ENCODE measurements at regions not wholly inside any gene's neighbourhood (a gene's known extent, or its start where the extent isn't known, plus 50 kb on each side); places are given as distances from the start of the nearest gene placed in this dataset.

DNA sequence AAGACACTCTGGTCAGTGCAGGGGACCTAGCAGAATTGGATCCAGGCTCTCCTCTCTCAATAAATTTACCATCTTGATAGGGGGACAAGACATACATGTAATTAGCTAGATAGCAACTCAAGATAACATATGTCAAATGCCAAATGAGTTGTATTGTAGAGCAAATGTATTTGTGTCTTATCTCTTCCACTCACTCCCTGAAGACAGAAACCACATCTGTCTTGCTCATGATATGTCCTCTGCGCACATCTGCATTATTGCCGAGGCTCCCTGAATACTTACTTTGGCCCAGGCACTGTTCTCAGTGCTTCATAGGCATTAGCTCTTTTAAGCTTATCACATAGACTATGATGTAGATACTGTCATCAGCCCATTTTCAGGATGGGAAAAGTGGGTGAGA lies 122.9 kb upstream of the GATA6 start:
- Mint-ChIP-seq H3K4me1 (no peaks in the 10 kb centered on the region), H3K27ac (no peak overlapping the region), H3K36me3 (no peaks in the 10 kb centered on the region), H3K27me3 (peaks cover 9% of the 10 kb centered on the region), H3K4me3 (no peak overlapping the region), H3K9me3 (no peaks in the 10 kb centered on the region)
- no peak for ATAC-seq

DNA sequence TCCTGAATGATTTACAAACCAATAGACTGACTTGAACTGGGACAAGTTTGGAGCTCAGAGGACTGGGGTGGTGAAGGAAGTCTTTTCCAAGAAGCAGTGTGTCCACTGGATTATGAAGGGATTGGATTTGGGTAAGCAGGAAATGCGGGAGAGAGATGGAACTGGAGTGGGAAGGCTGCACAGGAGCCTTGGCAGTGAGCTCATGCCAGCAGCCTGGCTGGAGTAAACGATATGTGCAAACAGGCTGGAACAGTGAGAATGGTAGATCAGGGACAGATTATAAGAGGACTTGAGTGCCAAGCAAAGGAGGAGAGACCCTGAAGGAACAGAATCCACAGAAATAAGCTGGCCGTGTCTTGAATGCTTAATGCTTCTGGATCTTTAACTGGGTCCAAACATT lies 121.9 kb upstream of the GATA6 start:
- H3K4me1 Mint-ChIP-seq: no peaks in the 10 kb centered on the region
- H3K27ac Mint-ChIP-seq: no peak overlapping the region
- no peaks in the 10 kb centered on the region for H3K36me3 Mint-ChIP-seq

DNA sequence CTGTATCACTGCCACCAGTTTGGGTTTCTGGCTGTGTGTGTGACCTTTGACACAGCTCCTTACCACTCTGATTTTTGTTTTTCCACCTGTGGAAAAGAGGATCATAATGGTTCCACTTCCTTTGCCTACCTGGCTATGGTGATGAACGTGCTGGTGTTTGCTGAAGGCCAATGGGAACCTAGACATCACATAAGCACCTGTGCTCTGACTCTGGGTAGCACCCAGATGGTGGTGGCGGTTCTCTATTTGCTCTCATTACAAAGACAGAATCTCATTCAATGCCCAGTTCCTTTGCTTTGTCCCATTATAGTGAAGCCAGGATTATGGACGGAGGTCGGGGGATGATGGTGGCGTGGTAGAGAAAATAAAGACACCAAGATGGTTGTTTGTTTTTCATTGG lies 121.2 kb upstream of the GATA6 start:
- H3K27ac Mint-ChIP-seq: no peak overlapping the region
- no peaks in the 10 kb centered on the region for H3K36me3 Mint-ChIP-seq
- ATAC-seq: no peak
- peaks cover 9% of the 10 kb centered on the region for H3K27me3 Mint-ChIP-seq
- no peaks in the 10 kb centered on the region for H3K4me1 Mint-ChIP-seq
- no peak overlapping the region for H3K4me3 Mint-ChIP-seq
- H3K9me3 Mint-ChIP-seq: no peaks in the 10 kb centered on the region

More for the DNA sequence above, 121.9 kb upstream of the GATA6 start:
- ATAC-seq: no peak
- Mint-ChIP-seq H3K4me3 (no peak overlapping the region), H3K9me3 (no peaks in the 10 kb centered on the region), H3K27me3 (peaks cover 9% of the 10 kb centered on the region)

DNA sequence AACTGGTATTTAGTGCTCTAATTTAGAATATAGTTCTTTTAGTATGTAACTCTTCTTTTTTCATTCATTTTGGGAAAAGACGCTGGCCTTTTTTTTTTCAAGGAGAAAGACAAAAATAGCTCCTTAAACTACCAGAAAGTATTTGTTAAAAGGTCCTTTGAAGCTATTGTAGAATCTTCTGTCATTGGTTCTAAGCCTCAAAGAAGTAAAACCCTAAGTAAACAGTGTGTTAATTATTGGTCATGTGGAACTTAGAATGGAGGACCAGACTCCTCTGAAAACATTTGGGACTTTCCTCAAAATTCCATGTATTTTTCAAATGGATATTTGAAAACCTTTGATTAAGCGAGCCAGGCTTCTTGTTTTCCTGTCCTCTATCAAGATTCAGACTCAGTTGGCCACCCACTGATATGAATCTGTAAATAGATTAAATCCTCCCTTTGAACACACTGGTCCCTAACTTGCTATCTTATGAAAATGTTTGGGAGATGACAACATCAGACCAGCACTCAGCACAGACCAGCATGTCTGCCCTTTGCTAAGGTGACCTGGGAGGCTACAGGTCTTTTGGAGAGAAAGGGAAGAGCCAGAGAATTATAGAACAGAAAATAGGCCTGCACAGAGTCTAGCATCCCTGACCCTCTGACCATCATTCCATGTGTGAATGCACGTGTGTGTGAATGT lies 120.3 kb upstream of the GATA6 start:
- Mint-ChIP-seq H3K4me3 (no peak overlapping the region), H3K27me3 (peaks cover 9% of the 10 kb centered on the region), H3K36me3 (no peaks in the 10 kb centered on the region), H3K27ac (no peak overlapping the region), H3K9me3 (no peaks in the 10 kb centered on the region), H3K4me1 (no peaks in the 10 kb centered on the region)
- no peak for ATAC-seq

DNA sequence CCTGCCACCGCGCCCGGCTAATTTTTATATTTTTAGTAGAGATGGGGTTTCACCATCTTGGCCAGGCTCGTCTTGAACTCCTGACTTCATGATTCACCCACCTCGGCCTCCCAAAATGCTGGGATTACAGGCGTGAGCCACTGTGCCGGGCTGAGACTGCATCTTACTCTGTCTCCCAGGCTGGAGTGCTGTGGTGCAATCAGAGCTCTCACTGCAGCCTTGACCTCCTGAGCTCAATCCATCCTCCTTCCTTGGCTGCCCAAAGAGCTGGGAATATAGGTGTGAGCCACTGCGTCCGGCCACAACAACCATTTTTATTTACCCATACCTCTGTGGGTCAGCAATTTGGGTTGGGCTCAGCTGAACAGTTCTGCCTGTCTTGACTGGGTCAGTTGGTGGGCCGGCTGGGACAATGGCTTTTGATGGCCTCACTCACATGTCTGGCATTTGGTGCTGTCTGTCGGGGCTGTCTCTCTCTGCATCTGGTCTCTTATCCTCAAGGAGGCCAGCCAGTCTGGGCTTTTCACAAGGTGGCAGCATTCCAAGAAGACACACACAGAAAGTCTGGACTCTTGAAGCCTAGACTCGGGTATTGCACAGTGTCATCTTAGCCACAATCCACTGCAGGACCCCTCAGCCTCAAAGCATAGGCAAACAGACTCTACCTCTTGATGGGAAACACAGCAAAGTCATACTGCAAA lies 116.8 kb upstream of the GATA6 start:
- no peak for ATAC-seq
- no peak overlapping the region for H3K27ac Mint-ChIP-seq
- H3K9me3 Mint-ChIP-seq: no peaks in the 10 kb centered on the region
- no peaks in the 10 kb centered on the region for H3K4me1 Mint-ChIP-seq
- peaks cover 3% of the 10 kb centered on the region for H3K27me3 Mint-ChIP-seq
- H3K36me3 Mint-ChIP-seq: no peaks in the 10 kb centered on the region
- H3K4me3 Mint-ChIP-seq: no peak overlapping the region

DNA sequence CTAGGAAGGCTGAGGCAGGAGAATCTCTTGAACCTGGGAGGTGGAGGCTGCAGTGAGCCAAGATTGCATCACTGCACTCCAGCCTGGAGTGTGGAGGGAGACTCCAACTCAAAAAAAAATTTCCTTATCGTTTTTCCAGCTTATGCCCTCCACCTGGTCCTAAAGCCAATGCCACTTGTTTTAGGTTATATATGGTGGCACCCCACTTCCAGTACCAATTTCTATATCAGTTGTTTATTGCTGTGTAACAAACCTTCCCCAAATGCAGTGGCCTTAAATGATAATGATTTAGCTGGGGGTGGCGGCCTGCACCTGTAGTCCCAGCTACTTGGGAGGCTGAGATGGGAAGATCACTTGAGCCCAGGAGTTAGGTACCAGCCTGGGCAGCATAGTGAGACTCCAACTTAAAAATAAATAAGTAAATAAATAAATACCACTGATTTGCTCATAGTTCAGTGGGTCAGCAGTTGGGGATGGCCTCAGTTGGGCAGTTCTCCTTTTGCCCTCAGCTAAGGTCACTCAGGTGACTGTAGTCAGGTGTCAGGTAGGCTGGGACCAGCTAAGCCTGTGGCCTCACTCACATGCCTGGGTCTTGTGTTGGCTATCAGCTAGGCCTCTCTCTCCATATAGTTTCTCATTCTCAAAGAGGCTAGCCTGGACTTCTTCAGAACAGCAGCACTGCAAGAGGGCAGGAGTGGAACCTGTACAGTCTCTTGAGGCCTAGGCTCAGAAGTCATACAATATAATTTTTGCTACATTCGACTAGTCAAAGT lies 113.7 kb upstream of the GATA6 start:
- H3K4me3 Mint-ChIP-seq: no peak overlapping the region
- no peak overlapping the region for H3K27ac Mint-ChIP-seq
- H3K27me3 Mint-ChIP-seq: no peaks in the 10 kb centered on the region
- H3K4me1 Mint-ChIP-seq: no peaks in the 10 kb centered on the region
- no peaks in the 10 kb centered on the region for H3K36me3 Mint-ChIP-seq
- H3K9me3 Mint-ChIP-seq: no peaks in the 10 kb centered on the region
- ATAC-seq: no peak

DNA sequence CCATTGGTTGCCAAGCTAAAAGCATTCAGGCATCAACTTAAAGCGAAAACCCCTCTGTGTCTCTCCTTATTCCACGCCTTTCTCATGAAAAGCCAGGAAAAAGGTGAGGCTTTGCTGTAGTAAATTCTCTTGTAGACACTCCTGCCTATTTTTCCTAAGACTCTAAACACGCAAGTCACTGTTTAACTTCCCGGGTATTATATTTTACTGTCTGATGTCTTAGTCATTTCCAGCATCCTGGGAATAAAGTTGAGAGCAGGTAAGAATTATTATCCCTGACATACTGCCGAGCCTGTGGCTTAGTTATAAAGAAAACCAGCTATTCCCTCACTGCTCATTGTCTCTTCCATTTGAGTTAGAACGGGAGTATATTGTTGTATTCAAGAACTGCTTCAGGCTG lies 112.4 kb upstream of the GATA6 start:
- no peak overlapping the region for H3K4me3 Mint-ChIP-seq
- no peak for ATAC-seq
- H3K4me1 Mint-ChIP-seq: no peaks in the 10 kb centered on the region
- no peaks in the 10 kb centered on the region for H3K9me3 Mint-ChIP-seq
- H3K27ac Mint-ChIP-seq: no peak overlapping the region
- H3K27me3 Mint-ChIP-seq: no peaks in the 10 kb centered on the region
- H3K36me3 Mint-ChIP-seq: no peaks in the 10 kb centered on the region

DNA sequence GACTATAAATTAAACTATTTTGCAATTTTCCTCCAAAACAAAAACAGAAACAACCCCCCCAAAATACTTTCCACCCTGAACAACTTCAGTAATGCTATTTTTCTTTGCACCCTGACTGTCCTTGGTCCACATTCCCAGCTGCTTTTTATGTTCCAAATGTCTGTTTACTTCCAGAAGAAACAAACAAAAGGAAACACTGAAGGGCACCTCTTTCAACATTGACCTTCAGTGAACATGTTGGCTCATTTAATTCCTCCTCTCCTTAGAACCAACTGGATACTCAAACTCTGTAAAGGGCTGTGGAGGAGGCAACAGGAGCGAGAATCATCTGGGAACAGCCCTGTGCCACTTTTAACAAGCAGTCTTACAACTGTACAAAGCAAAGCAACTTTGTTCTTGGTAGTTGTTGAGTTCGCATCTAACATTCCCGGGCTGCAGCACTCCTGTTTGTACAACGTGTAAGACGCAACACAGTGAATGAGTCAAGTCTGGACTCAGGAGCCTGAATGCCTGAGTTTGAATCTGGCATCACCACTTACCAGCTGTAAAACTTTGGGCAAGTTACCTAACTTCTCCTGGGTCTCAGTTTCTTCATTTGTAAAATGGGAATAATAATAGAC lies 111.4 kb upstream of the GATA6 start:
- no peak for ATAC-seq
- H3K9me3 Mint-ChIP-seq: no peaks in the 10 kb centered on the region
- no peaks in the 10 kb centered on the region for H3K36me3 Mint-ChIP-seq
- no peaks in the 10 kb centered on the region for H3K4me1 Mint-ChIP-seq
- no peak overlapping the region for H3K27ac Mint-ChIP-seq
- no peak overlapping the region for H3K4me3 Mint-ChIP-seq
- H3K27me3 Mint-ChIP-seq: no peaks in the 10 kb centered on the region

DNA sequence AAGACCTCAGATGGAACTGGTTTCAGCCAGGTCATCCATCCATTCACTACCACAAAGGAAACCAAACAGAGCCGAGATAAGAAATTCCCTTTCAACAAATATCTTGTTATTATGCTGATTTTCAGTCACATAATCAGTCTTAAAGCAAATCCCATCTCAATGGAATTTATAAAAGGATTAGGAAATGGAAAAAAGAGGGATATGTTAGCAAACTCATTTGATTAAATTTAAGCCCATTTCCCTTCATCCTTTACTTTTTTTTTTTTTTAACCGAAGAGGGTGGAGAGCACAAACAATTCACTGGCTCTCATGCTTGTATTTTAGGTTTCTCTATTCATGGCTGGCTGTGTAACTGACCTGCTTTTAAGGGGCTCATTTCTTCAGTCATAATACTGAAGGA lies 109.0 kb upstream of the GATA6 start:
- Mint-ChIP-seq H3K27ac (no peak overlapping the region), H3K4me1 (no peaks in the 10 kb centered on the region), H3K4me3 (no peak overlapping the region), H3K9me3 (peaks cover 2% of the 10 kb centered on the region), H3K27me3 (no peaks in the 10 kb centered on the region), H3K36me3 (no peaks in the 10 kb centered on the region)
- ATAC-seq: no peak

DNA sequence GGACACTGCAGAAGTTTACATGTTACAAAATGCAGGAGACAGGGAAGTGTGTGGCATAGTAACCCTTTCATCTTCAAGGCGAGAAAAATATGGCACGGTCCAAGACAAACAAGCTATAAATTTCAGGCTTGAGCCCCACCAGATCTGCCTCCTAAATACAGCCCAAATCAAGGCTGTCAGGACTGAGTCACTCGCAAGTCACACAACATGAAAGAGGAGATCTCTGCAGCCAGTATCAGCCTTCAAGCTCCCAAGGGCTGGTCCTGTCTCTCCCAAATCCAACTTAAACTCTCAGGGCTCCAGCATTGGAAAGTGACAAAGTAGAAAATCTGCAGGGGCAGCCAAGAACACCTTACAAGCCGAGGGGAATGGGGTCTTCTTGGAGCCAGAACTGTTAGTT lies 106.3 kb upstream of the GATA6 start:
- no peak overlapping the region for H3K27ac Mint-ChIP-seq
- no peak overlapping the region for H3K4me3 Mint-ChIP-seq
- H3K4me1 Mint-ChIP-seq: no peaks in the 10 kb centered on the region
- no peak for ATAC-seq
- peaks cover 6% of the 10 kb centered on the region for H3K9me3 Mint-ChIP-seq
- no peaks in the 10 kb centered on the region for H3K36me3 Mint-ChIP-seq
- no peaks in the 10 kb centered on the region for H3K27me3 Mint-ChIP-seq

DNA sequence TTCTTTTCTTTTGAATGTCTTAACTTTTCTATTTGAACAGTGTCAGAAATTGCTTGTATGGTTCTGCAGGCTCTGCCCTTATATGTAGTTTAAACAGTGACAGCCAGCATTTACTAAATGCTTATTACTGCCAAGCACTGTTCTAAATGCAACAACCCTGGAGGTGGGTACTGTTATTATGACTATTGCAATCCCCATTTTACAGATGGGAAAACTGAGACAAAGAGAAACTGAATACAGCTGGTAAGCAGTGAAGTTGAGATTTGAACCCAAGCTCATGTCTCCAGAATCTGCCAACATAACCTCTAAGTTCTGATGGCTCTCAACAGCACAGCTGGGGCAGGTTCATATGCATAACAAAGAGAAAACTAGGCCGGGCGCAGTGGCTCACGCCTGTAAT lies 105.7 kb upstream of the GATA6 start:
- no peak for ATAC-seq
- Mint-ChIP-seq H3K4me1 (no peaks in the 10 kb centered on the region), H3K4me3 (no peak overlapping the region), H3K9me3 (peaks cover 7% of the 10 kb centered on the region), H3K36me3 (no peaks in the 10 kb centered on the region), H3K27me3 (no peaks in the 10 kb centered on the region), H3K27ac (no peak overlapping the region)

DNA sequence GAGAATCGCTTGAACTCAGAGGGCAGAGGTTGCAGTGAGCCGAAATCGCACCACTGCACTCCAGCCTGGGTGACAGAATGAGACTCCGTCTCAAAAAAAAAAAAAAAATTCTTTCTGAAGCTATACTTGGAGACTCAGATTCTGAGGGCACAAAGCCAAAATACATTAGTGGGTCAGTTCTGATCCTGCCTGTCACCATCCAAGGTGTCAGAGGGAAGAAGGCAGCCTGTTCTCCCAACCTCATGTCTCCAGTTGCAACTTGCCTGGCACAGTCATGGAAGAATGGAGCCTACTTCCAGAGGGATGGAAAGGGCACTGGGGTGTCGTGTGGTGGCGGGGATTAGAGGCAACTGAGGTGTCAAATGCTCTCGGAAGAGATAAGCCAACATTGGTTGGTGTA lies 104.8 kb upstream of the GATA6 start:
- Mint-ChIP-seq H3K4me3 (no peak overlapping the region), H3K27ac (no peak overlapping the region), H3K36me3 (no peaks in the 10 kb centered on the region), H3K9me3 (peaks cover 10% of the 10 kb centered on the region), H3K4me1 (no peaks in the 10 kb centered on the region), H3K27me3 (no peaks in the 10 kb centered on the region)
- no peak for ATAC-seq

DNA sequence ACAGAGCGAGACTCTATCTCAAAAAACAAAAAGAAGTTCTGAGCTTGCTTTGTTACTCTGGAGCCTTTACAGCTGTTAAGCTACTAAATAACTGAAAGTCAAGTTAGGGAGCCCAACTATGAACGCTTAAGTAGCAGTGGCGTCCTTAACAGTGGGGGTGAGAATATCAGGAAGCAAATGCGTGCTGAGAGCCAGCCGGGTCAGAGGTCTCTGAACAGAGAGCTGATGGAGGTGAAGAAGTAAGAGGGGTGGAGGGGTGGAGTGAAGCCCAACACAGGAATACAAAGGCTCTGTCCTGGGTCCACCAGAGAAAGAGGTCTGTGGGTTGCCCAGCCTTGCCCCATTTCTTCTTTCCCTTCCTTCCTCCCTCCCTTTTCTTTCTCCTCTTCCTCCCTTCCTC lies 104.1 kb upstream of the GATA6 start:
- Mint-ChIP-seq H3K36me3 (no peaks in the 10 kb centered on the region), H3K27ac (no peak overlapping the region), H3K4me3 (no peak overlapping the region), H3K9me3 (peaks cover 10% of the 10 kb centered on the region), H3K4me1 (no peaks in the 10 kb centered on the region), H3K27me3 (no peaks in the 10 kb centered on the region)
- ATAC-seq: no peak

DNA sequence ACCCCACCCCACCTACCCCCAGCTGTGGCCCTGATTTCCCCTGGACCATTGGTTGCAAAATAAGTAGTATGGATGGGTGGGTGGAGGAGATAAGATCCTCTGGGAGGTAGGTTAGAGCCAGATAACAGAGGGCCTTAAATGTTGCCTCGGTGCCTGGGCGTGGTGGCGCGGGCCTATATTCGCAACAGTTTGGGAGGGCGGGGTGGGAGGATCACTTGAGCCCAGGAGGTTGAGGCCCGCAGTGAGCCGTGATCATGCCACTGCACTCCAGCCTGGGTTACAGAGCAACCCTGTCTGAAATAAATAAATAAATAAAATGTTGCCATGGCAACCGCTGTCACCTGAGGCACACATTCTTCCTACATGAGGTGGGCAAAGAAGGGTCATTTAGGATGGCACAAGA lies 103.3 kb upstream of the GATA6 start:
- Mint-ChIP-seq H3K9me3 (peaks cover 10% of the 10 kb centered on the region), H3K27ac (no peak overlapping the region), H3K27me3 (no peaks in the 10 kb centered on the region), H3K4me1 (no peaks in the 10 kb centered on the region), H3K36me3 (no peaks in the 10 kb centered on the region), H3K4me3 (no peak overlapping the region)
- ATAC-seq: no peak

DNA sequence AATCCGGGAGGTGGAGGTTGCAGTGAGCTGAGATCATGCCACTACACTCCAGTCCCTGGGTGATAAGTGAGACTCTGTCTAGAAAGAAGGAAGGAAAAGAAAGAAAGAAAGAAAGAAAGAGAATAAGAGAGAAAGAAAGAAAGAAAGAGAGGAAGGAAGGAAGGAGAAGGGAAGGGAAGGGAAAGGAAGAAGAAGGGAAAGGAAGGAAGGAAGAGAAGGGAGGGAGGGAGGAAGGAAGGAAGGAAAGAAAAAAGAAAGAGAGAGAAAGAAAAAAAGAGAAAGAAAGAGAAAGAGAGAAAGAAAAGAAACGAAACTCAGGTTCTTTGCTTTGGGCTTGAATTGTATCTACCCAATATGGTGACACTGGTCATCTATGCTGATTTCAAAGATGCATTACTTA lies 102.3 kb upstream of the GATA6 start:
- Mint-ChIP-seq H3K4me1 (no peaks in the 10 kb centered on the region), H3K27me3 (no peaks in the 10 kb centered on the region), H3K9me3 (peaks cover 10% of the 10 kb centered on the region), H3K27ac (no peak overlapping the region), H3K36me3 (no peaks in the 10 kb centered on the region), H3K4me3 (no peak overlapping the region)
- ATAC-seq: no peak

All from stimulated activated memory B cell treated with anti-CD40 and anti-IgM and Interleukin-4, amounts not matched to agents 10 μg/mL and 1 μg/mL and 100 μg/mL, for 72 hours (primary cell).